Pancreas (tissue), 10 donors: ENCODE measurements at regions not wholly inside any gene's neighbourhood (a gene's known extent, or its start where the extent isn't known, plus 50 kb on each side); places are given as distances from the start of the nearest gene placed in this dataset.

Source experiments
- ATAC-seq, 4 donors: fragments of 200-7000 bp; cut with Tn5 transposase; one replicate each; pipeline versions ENCODE4 v1.8.0 to v1.9.1; 2020; ENCODE audit warnings: mild to moderate bottlenecking in 4 of 4, moderate library complexity in 4 of 4
- DNase-seq, 6 donors: peaks; one replicate each; pipeline ENCODE4 v3.0.0-alpha.2; 2020
- FAIRE-seq: peaks from 2 replicates; lab custom pipeline; 2012; peaks lifted over from hg19 to GRCh38; lab: Jason Lieb, UNC
- H3K27ac ChIP-seq, 4 donors: fragments of 200-600 bp; sonication (generic); 1 replicate in 3 of 4; 2 replicates in 1 of 4; pipeline versions ENCODE4 v1.5.0 to v1.8.0; 2020
- H3K27me3 ChIP-seq, 4 donors: fragments of 200-600 bp; one replicate each; pipeline ENCODE4 v1.8.0; 2021
- H3K36me3 ChIP-seq, 3 donors: fragments of 200-600 bp; sonication (generic) in 1 of 3; one replicate each; pipeline versions ENCODE4 v1.5.0 to v1.8.0; 2020 to 2021
- H3K4me1 ChIP-seq, 3 donors: fragments of 200-600 bp; one replicate each; pipeline ENCODE4 v1.8.0; 2021
- H3K4me3 ChIP-seq, 4 donors: fragments of 200-600 bp; sonication (generic) in 2 of 4; one replicate each; pipeline versions ENCODE4 v1.5.0 to v1.8.0; 2020 to 2021
- H3K9me3 ChIP-seq, 4 donors: fragments of 200-600 bp; one replicate each; pipeline ENCODE4 v1.8.0; 2021
- CTCF ChIP-seq, 4 donors: fragments of 200-600 bp; sonication (generic) in 3 of 4; IDR thresholded peaks; one replicate each; pipeline versions ENCODE4 v1.5.0 to v1.8.0; 2021; ENCODE audit warnings: antibody characterized with exemption in 4 of 4
- WGBS, 2 donors: extraction: QIAGEN DNeasy Blood & Tissue Kit; methylation state at CpG; one replicate each; pipeline ENCODE4 v1.1.7; 2013; 5-methylcytosine and 5-hydroxymethylcytosine counted together
- intact Hi-C, 3 donors: fragments of 100-400 bp; cut with DNase I; formaldehyde crosslinking; loops; one replicate each; pipeline versions ENCODE4 v1.11.1 to v1.14.2; 2022
- donor health status: healthy with polysubstance abuse.
- donor health status: DM: no; HTN: no; CAD: no; lungs with moderate emphysema.
- donor health status: DM: no; HTN: no; CAD: no.
- donor health status: control.
- donor health status: control.
- donor health status: Bipolar disorder and iron deficiency.
- donor health status: DM: yes; HTN: yes; CAD: no.
- donor health status: DM: no; HTN: no; CAD: no.
- donor health status: DM: no; HTN: no; CAD: no.
- donor health status: DM: yes; HTN: yes; CAD: no.

GRCh38 chr10:21209495-21209894, 312.4 kb upstream of the NEBL start:
- Histone ChIP-seq H3K4me1 (no peaks in the 10 kb centered on the region), H3K27ac (no peak overlapping the region), H3K9me3 (no peaks in the 10 kb centered on the region), H3K36me3 (no peaks in the 10 kb centered on the region), H3K4me3 (no peak overlapping the region), H3K27me3 (no peaks in the 10 kb centered on the region)
- ATAC-seq (no peak), DNase-seq (no peak), FAIRE-seq (no peak)
- TF ChIP-seq CTCF (IDR thresholded peaks at IDR 0.05), result no peak
- 83 to 92% methylated on average over 4 of the region's 4 CpGs for WGBS, 2 donors
- intact Hi-C loops, result no loop called here

- FAIRE-seq (no peak), DNase-seq (no peak), ATAC-seq (no peak)
- WGBS, 2 donors, result 65 to 79% methylated on average over 7 of the region's 7 CpGs
- TF ChIP-seq CTCF (IDR thresholded peaks at IDR 0.05), result no peak
- Histone ChIP-seq H3K4me3 (no peak overlapping the region), H3K36me3 (no peaks in the 10 kb centered on the region), H3K4me1 (no peaks in the 10 kb centered on the region), H3K27ac (no peak overlapping the region), H3K27me3 (no peaks in the 10 kb centered on the region), H3K9me3 (no peaks in the 10 kb centered on the region)
- intact Hi-C loops, result no loop called here
These were observed 311.7 kb upstream of the NEBL start for GRCh38 chr10:21208666-21209316.

- Histone ChIP-seq H3K4me3 (no peak overlapping the region), H3K27me3 (no peaks in the 10 kb centered on the region), H3K27ac (no peak overlapping the region), H3K9me3 (no peaks in the 10 kb centered on the region), H3K36me3 (no peaks in the 10 kb centered on the region), H3K4me1 (no peaks in the 10 kb centered on the region)
- ATAC-seq (no peak), FAIRE-seq (no peak), DNase-seq (no peak)
- intact Hi-C loops, result no loop called here
- TF ChIP-seq CTCF (IDR thresholded peaks at IDR 0.05), result no peak
- WGBS, 2 donors, result 76 to 87% methylated on average over 4 of the region's 4 CpGs
These were observed 310.9 kb upstream of the NEBL start for GRCh38 chr10:21207852-21208646.

GRCh38 chr10:21205328-21205727, 308.2 kb upstream of the NEBL start:
- TF ChIP-seq CTCF (IDR thresholded peaks at IDR 0.05), result no peak
- intact Hi-C loops, result no loop called here
- peak; percentile 20 for FAIRE-seq

More at GRCh38 chr10:21205328-21205727, 308.2 kb upstream of the NEBL start:
- no peak overlapping the region for H3K4me3 ChIP-seq
- no peaks in the 10 kb centered on the region for H3K27me3 ChIP-seq
- no peaks in the 10 kb centered on the region for H3K9me3 ChIP-seq
- H3K4me1 ChIP-seq, result no peaks in the 10 kb centered on the region
- DNase-seq, result no peak
- no peaks in the 10 kb centered on the region for H3K36me3 ChIP-seq
- no peak overlapping the region for H3K27ac ChIP-seq
- ATAC-seq, result no peak
